ENCODE measurements at regions not wholly inside any gene's neighbourhood (a gene's known extent, or its start where the extent isn't known, plus 50 kb on each side); places are given as distances from the start of the nearest gene placed in this dataset.
A peak's percentile ranks its signal among the peaks of the same experiment; 100 is the strongest.

GRCh38 chr5:73395256-73395655, 53.3 kb downstream of the FOXD1 start:
- DNase-seq = no peak

GRCh38 chr5:73394610-73395009, 54.0 kb downstream of the FOXD1 start:
- DNase-seq = no peak

- DNase-seq = no peak
Measured at GRCh38 chr5:73393611-73394489, 54.7 kb downstream of the FOXD1 start.

GRCh38 chr5:73392775-73393174, 55.8 kb downstream of the FOXD1 start:
- DNase-seq = no peak

GRCh38 chr5:73391441-73391881, 57.1 kb downstream of the FOXD1 start:
- DNase-seq = no peak

GRCh38 chr5:73390972-73391371, 57.6 kb downstream of the FOXD1 start:
- DNase-seq = no peak

GRCh38 chr5:73388740-73389139, 59.8 kb downstream of the FOXD1 start:
- DNase-seq = no peak

GRCh38 chr5:73388306-73388684, 60.3 kb downstream of the FOXD1 start:
- peak; percentile 92 for DNase-seq

GRCh38 chr5:73387601-73388305, 60.8 kb downstream of the FOXD1 start:
- DNase-seq = no peak

GRCh38 chr5:73387149-73387591, 61.4 kb downstream of the FOXD1 start:
- DNase-seq = no peak

GRCh38 chr5:73384861-73385260, 63.7 kb downstream of the FOXD1 start:
- DNase-seq = no peak

GRCh38 chr5:73382401-73382740, 66.2 kb downstream of the FOXD1 start:
- DNase-seq = no peak

- no peak for DNase-seq
Measured at GRCh38 chr5:73381590-73382400, 66.8 kb downstream of the FOXD1 start.

- no peak for DNase-seq
Measured at GRCh38 chr5:73380710-73381589, 67.6 kb downstream of the FOXD1 start.

- no peak for DNase-seq
Measured at GRCh38 chr5:73380041-73380440, 68.5 kb downstream of the FOXD1 start.

GRCh38 chr5:73379435-73379834, 69.1 kb downstream of the FOXD1 start:
- no peak for DNase-seq

- no peak for DNase-seq
Measured at GRCh38 chr5:73378765-73379164, 69.8 kb downstream of the FOXD1 start.

- DNase-seq = no peak
Measured at GRCh38 chr5:73378070-73378469, 70.5 kb downstream of the FOXD1 start.

GRCh38 chr5:73376618-73377170, 71.9 kb downstream of the FOXD1 start:
- no peak for DNase-seq

- no peak for DNase-seq
Measured at GRCh38 chr5:73375949-73376348, 72.6 kb downstream of the FOXD1 start.

GRCh38 chr5:73375191-73375545, 73.4 kb downstream of the FOXD1 start:
- DNase-seq = no peak

- DNase-seq = no peak
Measured at GRCh38 chr5:73374520-73375190, 73.9 kb downstream of the FOXD1 start.

All from NCI-H524 treated with DMSO at 0.1 percent for 48 hours (cell line).